ENCODE measurements at regions not wholly inside any gene's neighbourhood (a gene's known extent, or its start where the extent isn't known, plus 50 kb on each side); places are given as distances from the start of the nearest gene placed in this dataset.

DNA sequence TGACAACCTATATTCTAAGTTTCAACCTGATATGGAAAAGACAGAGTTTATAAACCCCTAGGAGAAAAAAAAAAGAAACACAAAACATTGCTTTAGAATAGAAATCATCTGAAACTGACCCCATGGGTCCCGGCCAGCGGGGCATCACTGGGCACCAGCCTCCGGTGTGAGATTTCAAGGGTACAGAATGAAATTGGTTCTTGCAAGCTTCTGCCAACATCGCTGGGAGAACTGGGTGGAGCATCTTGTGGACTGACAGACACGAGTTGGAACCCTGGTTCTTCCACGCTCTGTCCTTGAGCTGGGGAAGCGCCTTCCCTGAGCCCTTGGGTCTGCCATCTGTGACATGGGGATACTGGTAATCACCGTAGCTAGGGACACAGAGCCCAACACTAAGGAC lies 173.6 kb downstream of the PHETA1 start:
- TF ChIP-seq, protein P1, sequence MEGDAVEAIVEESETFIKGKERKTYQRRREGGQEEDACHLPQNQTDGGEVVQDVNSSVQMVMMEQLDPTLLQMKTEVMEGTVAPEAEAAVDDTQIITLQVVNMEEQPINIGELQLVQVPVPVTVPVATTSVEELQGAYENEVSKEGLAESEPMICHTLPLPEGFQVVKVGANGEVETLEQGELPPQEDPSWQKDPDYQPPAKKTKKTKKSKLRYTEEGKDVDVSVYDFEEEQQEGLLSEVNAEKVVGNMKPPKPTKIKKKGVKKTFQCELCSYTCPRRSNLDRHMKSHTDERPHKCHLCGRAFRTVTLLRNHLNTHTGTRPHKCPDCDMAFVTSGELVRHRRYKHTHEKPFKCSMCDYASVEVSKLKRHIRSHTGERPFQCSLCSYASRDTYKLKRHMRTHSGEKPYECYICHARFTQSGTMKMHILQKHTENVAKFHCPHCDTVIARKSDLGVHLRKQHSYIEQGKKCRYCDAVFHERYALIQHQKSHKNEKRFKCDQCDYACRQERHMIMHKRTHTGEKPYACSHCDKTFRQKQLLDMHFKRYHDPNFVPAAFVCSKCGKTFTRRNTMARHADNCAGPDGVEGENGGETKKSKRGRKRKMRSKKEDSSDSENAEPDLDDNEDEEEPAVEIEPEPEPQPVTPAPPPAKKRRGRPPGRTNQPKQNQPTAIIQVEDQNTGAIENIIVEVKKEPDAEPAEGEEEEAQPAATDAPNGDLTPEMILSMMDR (IDR thresholded peaks at IDR 0.05), result no peak
- no peak for TF ChIP-seq EZH2 (IDR thresholded peaks at IDR 0.05; ENCODE audit: borderline replicate concordance, insufficient read depth, low read depth, low read length, poor library complexity, severe bottlenecking)
